ENCODE measurements at regions not wholly inside any gene's neighbourhood (a gene's known extent, or its start where the extent isn't known, plus 50 kb on each side); places are given as distances from the start of the nearest gene placed in this dataset.

GRCh38 chr2:4134551-4135550 lies 431.5 kb downstream of the DCDC2C start:
- in situ Hi-C loops (cut with HindIII; ENCODE audit: low sequenced_read_pairs) = loop anchor here (5.0 kb wide), 1 partner anchor 47 kb away; no protein-coding TSS in a partner anchor

GRCh38 chr2:4135765-4136164 lies 432.4 kb downstream of the DCDC2C start:
- in situ Hi-C loops (cut with HindIII; ENCODE audit: low sequenced_read_pairs) = loop anchor here (5.0 kb wide), 1 partner anchor 47 kb away; no protein-coding TSS in a partner anchor

- in situ Hi-C loops (cut with HindIII; ENCODE audit: low sequenced_read_pairs) = loop anchor here (5.0 kb wide), 1 partner anchor 43 kb away; no protein-coding TSS in a partner anchor
Measured at GRCh38 chr2:4139316-4139715, 435.9 kb downstream of the DCDC2C start.

GRCh38 chr2:4139731-4140130 lies 436.4 kb downstream of the DCDC2C start:
- in situ Hi-C loops (cut with HindIII; ENCODE audit: low sequenced_read_pairs) = loop anchor here (5.0 kb wide), 1 partner anchor 43 kb away; no protein-coding TSS in a partner anchor

GRCh38 chr2:4140281-4140970 lies 437.1 kb downstream of the DCDC2C start:
- in situ Hi-C loops (cut with HindIII; ENCODE audit: low sequenced_read_pairs) = no loop called here

DNA sequence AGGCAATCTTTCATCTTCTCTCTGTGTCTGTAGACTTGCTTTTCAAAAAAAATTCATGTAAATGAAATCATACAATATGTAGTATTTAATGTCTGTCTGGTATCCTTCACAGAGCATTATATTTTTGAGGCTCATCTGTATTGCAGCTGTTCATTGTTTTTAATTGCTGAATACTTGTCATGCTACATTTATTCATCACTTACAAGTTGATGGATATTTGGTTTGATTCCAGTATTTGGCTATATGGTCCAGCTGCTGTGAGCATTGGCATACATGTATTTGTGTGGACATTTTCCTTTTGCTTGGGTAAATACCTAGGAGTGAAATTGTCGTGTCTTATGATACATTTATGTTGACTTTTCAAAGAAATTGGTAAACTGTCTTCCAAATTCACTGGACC lies 441.4 kb downstream of the DCDC2C start:
- in situ Hi-C loops (cut with HindIII; ENCODE audit: low sequenced_read_pairs) = no loop called here

DNA sequence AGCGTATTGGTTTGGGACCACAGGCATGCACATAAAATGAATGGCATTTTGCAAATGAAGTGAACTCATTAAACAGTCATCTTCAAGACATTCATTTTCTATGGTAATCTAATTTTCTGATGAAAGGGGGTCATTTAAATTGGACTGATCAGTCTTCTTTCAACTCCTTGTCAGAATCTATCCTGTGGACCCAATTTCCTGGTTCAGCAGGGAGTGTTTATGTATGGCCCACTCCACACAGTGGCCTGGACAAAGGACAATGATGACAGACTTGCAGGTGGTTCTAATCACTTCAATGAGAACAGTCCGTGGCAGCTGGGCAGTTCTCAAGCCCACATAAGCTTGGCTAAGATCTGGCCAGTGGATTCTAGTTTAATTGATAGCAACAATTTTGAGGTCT lies 448.1 kb downstream of the DCDC2C start:
- in situ Hi-C loops (cut with HindIII; ENCODE audit: low sequenced_read_pairs) = no loop called here

DNA sequence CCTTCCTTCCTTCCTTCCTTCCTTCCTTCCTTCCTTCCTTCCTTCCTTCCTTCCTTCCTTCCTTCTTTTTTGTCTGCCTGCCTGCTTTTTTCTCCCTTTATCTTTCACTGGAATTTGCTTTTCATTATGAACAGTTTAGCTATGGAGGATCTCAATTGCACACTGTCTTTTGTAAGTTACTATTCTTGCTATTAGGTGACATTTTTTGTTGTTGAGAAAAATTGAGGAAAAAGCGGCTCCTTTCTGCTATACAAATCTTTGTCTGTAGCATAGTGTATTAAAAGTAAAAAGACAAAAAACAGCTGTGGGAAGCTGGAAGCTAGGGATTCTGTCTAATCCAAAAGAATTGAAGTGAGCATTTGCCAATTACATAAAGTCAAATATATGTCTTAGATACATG lies 448.7 kb downstream of the DCDC2C start:
- in situ Hi-C loops (cut with HindIII; ENCODE audit: low sequenced_read_pairs) = no loop called here

DNA sequence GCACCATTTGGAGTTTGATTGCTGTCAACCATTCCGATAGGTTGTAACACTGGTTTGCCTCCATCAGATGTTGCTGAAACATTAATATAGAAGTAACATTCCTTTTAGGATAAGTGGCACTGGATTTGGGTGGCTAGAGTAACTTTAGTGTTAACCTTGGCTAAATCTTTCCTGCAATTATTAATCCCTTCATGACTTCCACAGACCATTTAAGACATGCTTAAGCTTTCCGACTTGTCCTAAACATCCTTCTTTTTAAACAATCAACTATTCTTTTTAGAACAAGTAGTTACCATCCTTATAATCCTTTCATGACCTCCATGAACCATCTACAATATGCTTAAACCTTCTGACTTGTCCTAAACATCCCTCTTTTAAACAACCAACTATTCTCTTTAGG lies 465.5 kb downstream of the DCDC2C start:
- in situ Hi-C loops (cut with HindIII; ENCODE audit: low sequenced_read_pairs) = no loop called here

- in situ Hi-C loops (cut with HindIII; ENCODE audit: low sequenced_read_pairs) = no loop called here
Measured at GRCh38 chr2:4174796-4175195, 471.4 kb downstream of the DCDC2C start.

- in situ Hi-C loops (cut with HindIII; ENCODE audit: low sequenced_read_pairs) = no loop called here
Measured at GRCh38 chr2:4175343-4175742, 472.0 kb downstream of the DCDC2C start.

- in situ Hi-C loops (cut with HindIII; ENCODE audit: low sequenced_read_pairs) = loop anchor here (5.0 kb wide), 1 partner anchor 43 kb away; no protein-coding TSS in a partner anchor
Measured at GRCh38 chr2:4180631-4181030, 477.3 kb downstream of the DCDC2C start.

GRCh38 chr2:4181062-4181461 lies 477.7 kb downstream of the DCDC2C start:
- in situ Hi-C loops (cut with HindIII; ENCODE audit: low sequenced_read_pairs) = loop anchor here (5.0 kb wide), 1 partner anchor 44 kb away; no protein-coding TSS in a partner anchor

DNA sequence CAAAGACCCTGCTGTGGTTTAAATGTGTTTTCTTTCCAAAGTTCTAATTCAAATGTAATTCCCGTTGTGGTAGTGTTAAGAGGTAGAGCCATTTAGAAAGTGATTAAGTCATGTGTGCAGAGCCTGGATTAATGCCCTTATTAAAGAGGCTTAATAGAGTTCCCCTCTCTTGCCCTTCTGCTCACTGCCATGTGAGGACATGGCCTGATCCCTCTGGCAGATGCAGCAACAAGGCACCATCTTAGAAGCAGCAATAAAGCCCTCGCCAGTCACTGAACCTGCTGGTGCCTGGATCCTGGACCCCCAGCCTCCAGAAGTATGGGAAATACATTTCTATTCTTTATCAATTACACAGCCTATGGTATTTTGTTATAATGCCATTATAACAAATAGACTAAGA lies 485.2 kb downstream of the DCDC2C start:
- in situ Hi-C loops (cut with HindIII; ENCODE audit: low sequenced_read_pairs) = no loop called here

- in situ Hi-C loops (cut with HindIII; ENCODE audit: low sequenced_read_pairs) = no loop called here
Measured at GRCh38 chr2:4190548-4190947, 487.2 kb downstream of the DCDC2C start.

- in situ Hi-C loops (cut with HindIII; ENCODE audit: low sequenced_read_pairs) = no loop called here
Measured at GRCh38 chr2:4192119-4192518, 488.7 kb downstream of the DCDC2C start.

- in situ Hi-C loops (cut with HindIII; ENCODE audit: low sequenced_read_pairs) = no loop called here
Measured at GRCh38 chr2:4214444-4215205, 511.2 kb downstream of the DCDC2C start.

GRCh38 chr2:4217737-4218136 lies 514.4 kb downstream of the DCDC2C start:
- in situ Hi-C loops (cut with HindIII; ENCODE audit: low sequenced_read_pairs) = no loop called here

GRCh38 chr2:4219101-4219500 lies 515.7 kb downstream of the DCDC2C start:
- in situ Hi-C loops (cut with HindIII; ENCODE audit: low sequenced_read_pairs) = no loop called here

- in situ Hi-C loops (cut with HindIII; ENCODE audit: low sequenced_read_pairs) = no loop called here
Measured at GRCh38 chr2:4219571-4219970, 516.2 kb downstream of the DCDC2C start.

DNA sequence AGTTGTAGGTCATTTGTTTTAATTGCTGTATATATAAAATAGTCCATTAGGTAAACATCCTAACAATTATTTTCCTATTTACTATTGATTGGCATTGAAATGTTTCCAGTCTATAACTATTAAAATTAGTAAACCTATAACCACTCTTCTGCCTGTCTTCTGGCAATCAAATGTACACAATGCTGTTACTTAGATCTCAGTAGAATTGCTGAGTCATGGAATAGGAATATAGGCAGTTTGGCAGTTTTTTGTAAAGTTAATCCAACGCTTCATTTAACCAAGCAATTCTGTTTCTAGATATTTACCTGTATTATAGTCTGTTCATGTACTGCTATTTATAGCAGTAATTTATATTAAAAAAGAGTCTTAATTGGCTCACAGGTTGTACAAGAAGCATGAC lies 518.1 kb downstream of the DCDC2C start:
- in situ Hi-C loops (cut with HindIII; ENCODE audit: low sequenced_read_pairs) = no loop called here

Data from endothelial cell of hepatic sinusoid (primary cell).